OCI-LY7 (cell line): ENCODE measurements at regions not wholly inside any gene's neighbourhood (a gene's known extent, or its start where the extent isn't known, plus 50 kb on each side); places are given as distances from the start of the nearest gene placed in this dataset.

Experiments used
- BruUV-seq: library from RNA; stranded (reverse); fragments of 400-500 nt; replicated peaks from 2 replicates; lab custom pipeline; 2021; lab: Mats Ljungman, UMichigan
- CTCF ChIA-PET: fragments of 300-600 bp; sonication (Branson Sonifier 250); formaldehyde crosslinking; loops from one replicate; lab custom pipeline; 2022; ENCODE audit warnings: antibody characterized with exemption; ENCODE audit not compliant: unreplicated experiment; lab: Charles Lee
- POLR2A ChIA-PET: fragments of 300-600 bp; sonication (Branson Sonifier 250); formaldehyde crosslinking; loops from one replicate; lab custom pipeline; 2022; ENCODE audit warnings: antibody characterized with exemption; lab: Charles Lee
- DNase-seq: peaks from one replicate; pipeline ENCODE4 v3.0.0-alpha.2; 2015; ENCODE audit warnings: low spot score
- H2AFZ ChIP-seq: fragments of 200-600 bp; sonication (generic), shearing (Covaris generic); 2 replicates; pipeline ENCODE4 v1.6.1; 2014; ENCODE audit warnings: mild to moderate bottlenecking, antibody characterized with exemption, low read length, moderate library complexity
- H3K27ac ChIP-seq: fragments of 200-600 bp; sonication (generic); 2 replicates; pipeline ENCODE4 v1.5.1; 2014; ENCODE audit warnings: mixed run types, low read depth, mild to moderate bottlenecking, moderate library complexity, low read length, inconsistent platforms; ENCODE audit not compliant: poor library complexity, severe bottlenecking
- H3K36me3 ChIP-seq: fragments of 200-600 bp; sonication (generic); 2 replicates; pipeline ENCODE4 v1.6.1; 2014; ENCODE audit warnings: mild to moderate bottlenecking, antibody characterized with exemption, low read length, moderate library complexity, mixed read lengths; ENCODE audit not compliant: insufficient read depth
- H3K4me1 ChIP-seq: fragments of 200-600 bp; sonication (generic); 2 replicates; pipeline ENCODE4 v1.5.1; 2014; ENCODE audit warnings: mild to moderate bottlenecking, low read length; ENCODE audit not compliant: insufficient read depth, poor library complexity, severe bottlenecking
- H3K4me2 ChIP-seq: fragments of 200-600 bp; sonication (generic); 2 replicates; pipeline ENCODE4 v1.6.1; 2014; ENCODE audit warnings: mild to moderate bottlenecking, low read length
- H3K4me3 ChIP-seq: fragments of 200-600 bp; sonication (generic); 2 replicates; pipeline ENCODE4 v1.5.1; 2014; ENCODE audit warnings: mild to moderate bottlenecking, low read depth, low read length; ENCODE audit not compliant: poor library complexity, severe bottlenecking
- H3K79me2 ChIP-seq: fragments of 200-600 bp; sonication (generic); 2 replicates; pipeline ENCODE4 v1.6.1; 2016; ENCODE audit warnings: low read depth, mild to moderate bottlenecking, low read length, moderate library complexity, mixed read lengths; ENCODE audit not compliant: insufficient read depth
- H3K9me2 ChIP-seq: fragments of 200-600 bp; sonication (generic); 2 replicates; pipeline ENCODE4 v1.6.1; 2016; ENCODE audit warnings: mild to moderate bottlenecking, low read length, mixed read lengths; ENCODE audit not compliant: insufficient read depth
- H3K9me3 ChIP-seq: fragments of 200-600 bp; sonication (generic); 2 replicates; pipeline ENCODE4 v1.6.1; 2014; ENCODE audit warnings: mild to moderate bottlenecking, mixed run types, low read length, mixed read lengths
- H4K20me1 ChIP-seq: fragments of 200-600 bp; sonication (generic); 2 replicates; pipeline ENCODE4 v1.6.1; 2014; ENCODE audit warnings: mild to moderate bottlenecking, antibody characterized with exemption, low read length, moderate library complexity, mixed read lengths; ENCODE audit not compliant: insufficient read depth
- CTCF ChIP-seq: fragments of 200-600 bp; sonication (generic); conservative IDR thresholded peaks from 2 replicates; pipeline ENCODE4 v1.5.1; 2014; ENCODE audit warnings: mild to moderate bottlenecking, antibody characterized with exemption, low read length, moderate library complexity, mixed read lengths
- EZH2phosphoT487 ChIP-seq: fragments of 200-600 bp; sonication (generic); IDR thresholded peaks from 2 replicates; pipeline ENCODE4 v1.6.1; 2018; ENCODE audit warnings: low read depth, borderline replicate concordance, mild to moderate bottlenecking, mixed run types, antibody characterized with exemption, low read length, moderate library complexity, mixed read lengths
- intact Hi-C: fragments of 100-400 bp; cut with micrococcal nuclease; formaldehyde crosslinking; loops from one replicate; pipeline ENCODE4 v1.10.0; 2022; ENCODE audit not compliant: unreplicated experiment

- no peak for DNase-seq
- no peaks in the 10 kb centered on the region for H3K79me2 ChIP-seq
- H3K4me1 ChIP-seq, result no peaks in the 10 kb centered on the region
- TF ChIP-seq EZH2phosphoT487 (no peak), CTCF (no peak)
- CTCF ChIA-PET, result no interaction called here
- no peaks in the 10 kb centered on the region for H3K36me3 ChIP-seq
- POLR2A ChIA-PET, result no interaction called here
- H3K9me3 ChIP-seq, result no peaks in the 10 kb centered on the region
- no peaks in the 10 kb centered on the region for H4K20me1 ChIP-seq
- no peaks in the 10 kb centered on the region for H3K9me2 ChIP-seq
- no peak overlapping the region for H3K4me2 ChIP-seq
- intact Hi-C loops, result no loop called here
- H3K4me3 ChIP-seq, result no peak overlapping the region
- H3K27ac ChIP-seq, result no peak overlapping the region
- BruUV-seq, result no TSS peak
- H2AFZ ChIP-seq, result no peak overlapping the region
These were observed 243.0 kb downstream of the HNMT start for GRCh38 chr2:138207074-138207930.

GRCh38 chr2:138209009-138209408 is 244.7 kb downstream of the HNMT start:
- CTCF ChIA-PET, result no interaction called here
- DNase-seq, result no peak
- H2AFZ ChIP-seq, result no peak overlapping the region
- no peak overlapping the region for H3K4me2 ChIP-seq
- H3K36me3 ChIP-seq, result no peaks in the 10 kb centered on the region
- H3K9me3 ChIP-seq, result no peaks in the 10 kb centered on the region
- no TSS peak for BruUV-seq
- TF ChIP-seq EZH2phosphoT487 (no peak), CTCF (no peak)
- no peak overlapping the region for H3K4me3 ChIP-seq
- no peaks in the 10 kb centered on the region for H4K20me1 ChIP-seq
- H3K4me1 ChIP-seq, result no peaks in the 10 kb centered on the region
- no peak overlapping the region for H3K27ac ChIP-seq
- POLR2A ChIA-PET, result interaction anchor here (0.7 kb wide), 1 partner anchor 10 kb away, joined by 3 read pairs; no protein-coding TSS in a partner anchor
- H3K9me2 ChIP-seq, result no peaks in the 10 kb centered on the region
- no peaks in the 10 kb centered on the region for H3K79me2 ChIP-seq
- intact Hi-C loops, result no loop called here

GRCh38 chr2:138210487-138210886 is 246.2 kb downstream of the HNMT start:
- Histone ChIP-seq H3K4me2 (no peak overlapping the region), H4K20me1 (no peaks in the 10 kb centered on the region), H3K27ac (no peak overlapping the region), H3K4me3 (no peak overlapping the region), H2AFZ (no peak overlapping the region), H3K79me2 (no peaks in the 10 kb centered on the region), H3K36me3 (no peaks in the 10 kb centered on the region), H3K9me3 (no peaks in the 10 kb centered on the region), H3K9me2 (no peaks in the 10 kb centered on the region), H3K4me1 (no peaks in the 10 kb centered on the region)
- BruUV-seq, result no TSS peak
- TF ChIP-seq EZH2phosphoT487 (no peak), CTCF (no peak)
- intact Hi-C loops, result no loop called here
- no peak for DNase-seq
- POLR2A ChIA-PET, result no interaction called here
- CTCF ChIA-PET, result no interaction called here
